ENCODE measurements at regions not wholly inside any gene's neighbourhood (a gene's known extent, or its start where the extent isn't known, plus 50 kb on each side); places are given as distances from the start of the nearest gene placed in this dataset.

DNA sequence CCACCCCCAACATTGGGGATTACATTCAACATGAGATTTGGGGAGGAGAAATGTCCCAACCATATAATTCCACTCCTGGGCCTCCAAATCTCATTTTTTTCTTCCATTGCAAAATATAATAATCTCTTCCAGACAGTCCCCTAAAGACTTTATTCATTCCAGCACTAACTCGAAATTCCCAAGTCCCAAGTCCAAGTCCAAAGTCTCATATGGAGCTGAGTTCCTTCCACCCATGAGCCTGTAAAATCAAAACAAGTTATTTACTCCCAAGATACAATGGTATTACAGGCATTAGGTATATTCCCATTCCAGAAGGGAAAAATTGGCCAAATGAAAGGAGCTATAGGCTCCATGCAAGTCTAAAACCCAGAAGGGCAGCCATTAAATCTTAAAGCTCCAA is 56.7 kb downstream of the P2RY1 start:
- no peak for DNase-seq (ENCODE audit: low read depth)
- no peak overlapping the region for H3K4me3 ChIP-seq (ENCODE audit: low read depth, low read length)
- TF ChIP-seq, protein P1, sequence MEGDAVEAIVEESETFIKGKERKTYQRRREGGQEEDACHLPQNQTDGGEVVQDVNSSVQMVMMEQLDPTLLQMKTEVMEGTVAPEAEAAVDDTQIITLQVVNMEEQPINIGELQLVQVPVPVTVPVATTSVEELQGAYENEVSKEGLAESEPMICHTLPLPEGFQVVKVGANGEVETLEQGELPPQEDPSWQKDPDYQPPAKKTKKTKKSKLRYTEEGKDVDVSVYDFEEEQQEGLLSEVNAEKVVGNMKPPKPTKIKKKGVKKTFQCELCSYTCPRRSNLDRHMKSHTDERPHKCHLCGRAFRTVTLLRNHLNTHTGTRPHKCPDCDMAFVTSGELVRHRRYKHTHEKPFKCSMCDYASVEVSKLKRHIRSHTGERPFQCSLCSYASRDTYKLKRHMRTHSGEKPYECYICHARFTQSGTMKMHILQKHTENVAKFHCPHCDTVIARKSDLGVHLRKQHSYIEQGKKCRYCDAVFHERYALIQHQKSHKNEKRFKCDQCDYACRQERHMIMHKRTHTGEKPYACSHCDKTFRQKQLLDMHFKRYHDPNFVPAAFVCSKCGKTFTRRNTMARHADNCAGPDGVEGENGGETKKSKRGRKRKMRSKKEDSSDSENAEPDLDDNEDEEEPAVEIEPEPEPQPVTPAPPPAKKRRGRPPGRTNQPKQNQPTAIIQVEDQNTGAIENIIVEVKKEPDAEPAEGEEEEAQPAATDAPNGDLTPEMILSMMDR (IDR thresholded peaks at IDR 0.05; ENCODE audit: low read depth, low read length, missing control alignments): no peak

GRCh38 chr3:152892446-152892845 is 57.5 kb downstream of the P2RY1 start:
- TF ChIP-seq, protein P1 (IDR thresholded peaks at IDR 0.05; ENCODE audit: low read depth, low read length, missing control alignments): no peak
- no peak overlapping the region for H3K4me3 ChIP-seq (ENCODE audit: low read depth, low read length)
- DNase-seq (ENCODE audit: low read depth): no peak

DNA sequence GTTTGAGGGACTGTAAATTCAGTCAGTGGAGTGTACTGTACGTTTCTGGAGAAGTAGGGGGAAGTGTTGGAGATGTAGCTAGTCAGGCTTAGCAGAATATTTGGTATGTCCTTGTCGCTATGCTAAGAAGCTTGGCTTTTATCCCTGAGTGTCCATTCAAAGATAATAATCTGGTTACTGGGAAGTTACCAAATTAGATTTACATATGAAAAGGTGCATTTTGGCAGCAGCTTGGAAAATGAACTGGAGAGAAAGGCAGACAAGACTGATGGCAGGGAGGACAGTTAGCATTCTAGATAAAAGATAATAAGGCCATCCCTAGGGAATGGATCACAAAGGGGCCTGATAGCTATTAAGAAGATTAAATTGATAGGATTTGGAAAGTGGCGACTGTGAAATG is 58.7 kb downstream of the P2RY1 start:
- TF ChIP-seq, protein P1 (IDR thresholded peaks at IDR 0.05; ENCODE audit: low read depth, low read length, missing control alignments): no peak
- DNase-seq (ENCODE audit: low read depth): no peak
- H3K4me3 ChIP-seq (ENCODE audit: low read depth, low read length): no peak overlapping the region

DNA sequence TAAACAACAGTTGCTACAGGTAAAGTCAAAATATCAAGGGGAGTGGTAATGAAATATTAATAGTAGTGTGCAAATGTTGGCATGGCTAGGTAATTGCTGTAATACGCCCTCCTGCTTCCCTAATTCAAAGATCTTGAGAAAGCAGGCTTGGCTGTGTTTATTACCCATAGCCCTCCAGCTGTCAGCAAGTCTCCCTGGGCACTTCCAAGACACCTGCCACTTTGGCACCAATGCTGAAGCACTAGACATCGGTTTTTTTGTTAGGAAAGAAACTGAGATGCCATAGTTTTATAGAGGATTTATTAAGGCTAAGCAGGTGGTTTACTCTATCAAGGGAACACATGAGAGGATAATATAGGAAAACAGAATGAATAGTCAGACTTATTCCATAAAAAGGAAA is 64.4 kb downstream of the P2RY1 start:
- no peak for DNase-seq (ENCODE audit: low read depth)
- H3K4me3 ChIP-seq (ENCODE audit: low read depth, low read length): no peak overlapping the region
- TF ChIP-seq, protein P1 (IDR thresholded peaks at IDR 0.05; ENCODE audit: low read depth, low read length, missing control alignments): no peak

DNA sequence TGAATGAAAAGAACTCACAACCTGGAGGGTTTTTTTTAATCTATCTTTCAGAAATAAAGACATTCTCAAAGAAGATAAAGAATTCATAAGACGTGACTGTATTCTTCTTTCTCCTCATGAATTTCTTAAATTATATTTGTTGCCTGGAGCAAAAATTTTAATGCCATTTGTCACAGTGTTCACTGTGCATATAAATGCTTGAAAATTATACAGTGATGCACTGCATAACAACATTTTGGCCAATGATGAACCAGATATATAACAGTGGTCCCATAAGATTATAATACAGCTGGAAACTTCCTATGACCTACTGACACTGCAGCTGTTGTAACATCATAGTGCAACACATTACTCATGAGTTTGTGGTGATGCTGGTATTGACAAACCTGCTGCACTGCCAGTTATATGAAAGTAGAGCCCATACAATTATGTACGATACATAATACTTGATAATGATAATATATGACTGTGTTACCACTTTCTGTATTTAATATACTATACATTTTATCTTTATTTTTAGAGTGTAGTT is 67.3 kb downstream of the P2RY1 start:
- DNase-seq (ENCODE audit: low read depth): no peak
- H3K4me3 ChIP-seq (ENCODE audit: low read depth, low read length): no peak overlapping the region
- TF ChIP-seq, protein P1 (IDR thresholded peaks at IDR 0.05; ENCODE audit: low read depth, low read length, missing control alignments): no peak

- no peak overlapping the region for H3K4me3 ChIP-seq (ENCODE audit: low read depth, low read length)
- no peak for DNase-seq (ENCODE audit: low read depth)
- TF ChIP-seq, protein P1 (IDR thresholded peaks at IDR 0.05; ENCODE audit: low read depth, low read length, missing control alignments): no peak
Measured at GRCh38 chr3:152905631-152906030, 70.7 kb downstream of the P2RY1 start.

DNA sequence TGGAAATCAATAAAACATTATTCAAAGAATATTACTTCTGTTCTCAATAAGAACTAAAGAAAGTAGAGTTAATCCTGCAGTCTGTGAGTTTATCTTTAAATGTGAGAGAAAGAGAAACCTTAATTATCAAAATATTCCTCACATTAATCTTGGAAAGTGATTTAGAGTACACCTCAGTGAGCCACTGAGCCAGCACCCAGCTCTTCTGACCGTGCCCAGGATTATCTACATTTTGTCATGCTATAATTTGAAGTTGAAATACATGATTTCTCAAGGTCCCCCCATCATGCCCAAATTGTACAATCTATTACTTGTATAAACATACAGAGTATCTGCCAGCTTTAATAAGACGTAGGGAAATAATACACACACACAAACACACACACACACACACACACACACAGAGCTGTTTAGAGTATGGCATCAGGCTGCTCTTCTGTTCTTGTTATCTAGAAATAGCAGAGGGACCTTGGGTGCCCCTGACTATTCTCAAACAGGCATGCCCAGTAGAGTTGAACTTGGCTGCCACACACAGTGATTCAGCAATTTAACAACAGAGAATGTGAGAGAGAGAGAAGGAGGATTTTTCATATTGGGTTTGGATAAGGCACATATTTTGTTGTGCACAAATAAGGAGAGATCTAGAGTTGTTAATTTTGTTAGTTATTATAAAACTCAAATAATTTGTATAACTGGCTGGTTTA is 74.4 kb downstream of the P2RY1 start:
- DNase-seq (ENCODE audit: low read depth): no peak
- TF ChIP-seq, protein P1 (IDR thresholded peaks at IDR 0.05; ENCODE audit: low read depth, low read length, missing control alignments): no peak

More for the DNA sequence above, 74.4 kb downstream of the P2RY1 start:
- H3K4me3 ChIP-seq (ENCODE audit: low read depth, low read length): no peak overlapping the region
